GM18507 (cell line): ENCODE measurements at regions not wholly inside any gene's neighbourhood (a gene's known extent, or its start where the extent isn't known, plus 50 kb on each side); places are given as distances from the start of the nearest gene placed in this dataset.

Experiments
- DNase-seq: peaks from one replicate; pipeline ENCODE4 v3.0.0; 2011; ENCODE audit warnings: low read depth; ENCODE audit not compliant: insufficient read length; ENCODE audit errors: extremely low spot score
- FAIRE-seq: peaks from 2 replicates; lab custom pipeline; 2011; peaks lifted over from hg19 to GRCh38; lab: Jason Lieb, UNC

DNA sequence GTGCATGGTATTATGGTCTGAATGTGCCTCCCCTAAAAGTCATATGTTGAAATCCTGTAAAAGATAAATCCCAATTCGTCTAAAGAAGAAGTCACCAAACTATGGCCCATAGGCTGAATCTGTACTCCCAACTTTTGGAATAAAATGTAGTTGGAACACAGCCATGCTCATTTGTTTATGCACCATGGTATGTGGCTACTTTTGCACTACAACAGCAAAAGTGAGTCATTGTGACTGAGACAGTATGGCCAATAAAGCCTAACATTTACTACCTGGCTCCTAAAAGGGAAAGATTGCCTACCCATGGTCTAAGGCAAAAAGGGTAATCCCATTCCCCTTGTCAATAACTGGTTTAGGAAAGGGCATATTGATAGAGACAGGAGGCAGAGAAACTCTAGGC is 101.8 kb downstream of the LRIG3 start:
- FAIRE-seq (no peak), DNase-seq (no peak)

DNA sequence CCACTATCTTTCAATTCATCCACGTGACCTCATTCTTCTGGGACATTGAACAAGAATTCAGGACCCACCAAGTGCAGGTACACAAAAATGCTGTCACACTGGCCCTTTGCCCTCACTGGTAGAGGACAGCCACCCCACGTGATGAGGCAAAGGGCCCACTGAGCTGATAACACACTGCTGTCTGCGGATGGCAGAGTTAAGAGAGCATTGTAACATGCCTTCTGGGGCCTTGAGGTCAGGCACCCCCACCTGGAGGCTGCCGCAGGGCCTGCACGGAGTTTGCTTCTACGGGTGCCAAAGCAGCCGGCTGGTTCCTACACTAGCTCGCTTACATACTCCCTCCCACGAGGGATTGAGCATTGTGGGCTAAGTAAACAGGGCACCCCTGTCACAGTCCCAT is 101.0 kb downstream of the LRIG3 start:
- no peak for FAIRE-seq
- no peak for DNase-seq

DNA sequence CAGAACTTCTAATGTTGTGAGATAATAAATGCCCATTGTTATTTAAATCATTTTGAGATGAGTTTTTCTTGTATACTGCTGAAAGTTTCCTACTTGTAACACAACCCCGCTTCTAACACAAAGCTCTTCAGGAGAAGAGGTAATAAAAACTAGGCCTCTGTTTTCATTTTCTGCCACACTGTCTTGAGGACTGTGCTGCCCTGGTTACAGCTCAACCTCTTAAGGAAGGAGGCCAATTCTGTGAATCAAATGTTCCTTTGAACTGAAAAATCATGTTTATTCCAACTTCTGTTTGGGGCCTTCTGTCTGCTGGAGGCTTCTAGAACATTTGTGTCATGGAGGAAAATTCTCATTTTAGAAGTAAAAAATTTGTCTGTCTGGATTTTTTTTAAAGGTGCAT is 100.3 kb downstream of the LRIG3 start:
- no peak for FAIRE-seq

More for the DNA sequence above, 100.3 kb downstream of the LRIG3 start:
- no peak for DNase-seq
